IMR-90 (cell line): ENCODE measurements at regions not wholly inside any gene's neighbourhood (a gene's known extent, or its start where the extent isn't known, plus 50 kb on each side); places are given as distances from the start of the nearest gene placed in this dataset.
A peak's percentile ranks its signal among the peaks of the same experiment; 100 is the strongest.

ENCODE experiments used
- ATAC-seq: fragments of 200-7000 bp; cut with Tn5 transposase; 2 replicates; pipeline ENCODE4 v1.9.1; 2020; ENCODE audit warnings: low read depth, mild to moderate bottlenecking, moderate library complexity
- BruUV-seq: library from RNA; stranded (reverse); fragments of 400-500 nt; replicated peaks from 2 replicates; lab custom pipeline; 2021; lab: Mats Ljungman, UMichigan
- CTCF ChIA-PET: fragments of 300-600 bp; formaldehyde crosslinking; extraction: SDS; loops from one replicate; lab custom pipeline; 2021; ENCODE audit warnings: antibody characterized with exemption; lab: Yijun Ruan, JAX
- POLR2A ChIA-PET: fragments of 300-600 bp; sonication (Branson Sonifier 250); formaldehyde crosslinking; loops from one replicate; lab custom pipeline; 2022; ENCODE audit warnings: antibody characterized with exemption; ENCODE audit not compliant: unreplicated experiment; lab: Charles Lee
- DNase-seq: peaks from one replicate; pipeline ENCODE4 v3.0.0; 2013
- H2AFZ ChIP-seq: replicated peaks from 2 replicates; pipeline ENCODE3; 2013; ENCODE audit warnings: low read length, mild to moderate bottlenecking; ENCODE audit not compliant: poor library complexity
- H2AK5ac ChIP-seq: 2 replicates; pipeline ENCODE4 v1.6.1; 2013; ENCODE audit warnings: low read depth, low read length, inconsistent platforms
- H2AK9ac ChIP-seq: replicated peaks from 2 replicates; pipeline ENCODE3; 2013; ENCODE audit warnings: mild to moderate bottlenecking, low read depth, low read length, moderate library complexity; ENCODE audit not compliant: poor library complexity
- H2BK120ac ChIP-seq: 2 replicates; pipeline ENCODE4 v1.6.1; 2013; ENCODE audit warnings: low read depth, low read length, inconsistent platforms
- H2BK15ac ChIP-seq: 3 replicates; pipeline ENCODE4 v1.6.1; 2013; ENCODE audit warnings: low read depth, low read length, inconsistent platforms
- H2BK20ac ChIP-seq: 2 replicates; pipeline ENCODE4 v1.6.1; 2013; ENCODE audit warnings: low read depth, mild to moderate bottlenecking, inconsistent platforms, low read length, moderate library complexity
- H2BK5ac ChIP-seq: 2 replicates; pipeline ENCODE4 v1.6.1; 2013; ENCODE audit warnings: mild to moderate bottlenecking, low read depth, low read length, inconsistent platforms; ENCODE audit not compliant: poor library complexity, severe bottlenecking
- H3K14ac ChIP-seq: replicated peaks from 2 replicates; pipeline ENCODE4 v1.6.1; 2013; ENCODE audit warnings: low read depth, low read length, inconsistent platforms
- H3K18ac ChIP-seq: 2 replicates; pipeline ENCODE4 v1.6.1; 2013; ENCODE audit warnings: low read depth, low read length, control low read depth
- H3K23ac ChIP-seq: 2 replicates; pipeline ENCODE4 v1.6.1; 2013; ENCODE audit warnings: low read depth, low read length, inconsistent platforms
- H3K27ac ChIP-seq: 2 replicates; pipeline ENCODE4 v1.5.1; 2013; ENCODE audit warnings: mild to moderate bottlenecking, control low read depth, low read length; ENCODE audit not compliant: insufficient read depth
- H3K27me3 ChIP-seq: 2 replicates; pipeline ENCODE4 v1.6.1; 2013; ENCODE audit warnings: low read length; ENCODE audit not compliant: control insufficient read depth, insufficient read depth
- H3K36me3 ChIP-seq: 2 replicates; pipeline ENCODE4 v1.6.1; 2013; ENCODE audit warnings: low read length, mixed read lengths; ENCODE audit not compliant: control insufficient read depth, insufficient read depth
- H3K4ac ChIP-seq: 2 replicates; pipeline ENCODE4 v1.6.1; 2013; ENCODE audit warnings: low read depth, low read length, inconsistent platforms
- H3K4me1 ChIP-seq: 2 replicates; pipeline ENCODE4 v1.6.1; 2013; ENCODE audit warnings: low read length, mixed read lengths; ENCODE audit not compliant: control insufficient read depth, insufficient read depth
- H3K4me2 ChIP-seq: 2 replicates; pipeline ENCODE4 v1.6.1; 2013; ENCODE audit warnings: low read depth, mild to moderate bottlenecking, control low read depth, low read length, moderate library complexity
- H3K4me3 ChIP-seq: 2 replicates; pipeline ENCODE4 v1.5.1; 2013; ENCODE audit warnings: low read depth, mild to moderate bottlenecking, control low read depth, low read length, moderate library complexity; ENCODE audit not compliant: insufficient read depth
- H3K56ac ChIP-seq: 2 replicates; pipeline ENCODE4 v1.6.1; 2013; ENCODE audit warnings: low read length, inconsistent platforms; ENCODE audit not compliant: insufficient read depth; ENCODE audit errors: extremely low read depth
- H3K79me1 ChIP-seq, 2 experiments: 2 replicates each; pipeline ENCODE4 v1.6.1; 2013; ENCODE audit warnings: low read length in 2 of 2, inconsistent platforms in 1 of 2, low read depth in 1 of 2
- H3K9ac ChIP-seq: 2 replicates; pipeline ENCODE4 v1.6.1; 2013; ENCODE audit warnings: low read depth, low read length, control low read depth
- H3K9me1 ChIP-seq: 2 replicates; pipeline ENCODE4 v1.6.1; 2013; ENCODE audit warnings: low read length, inconsistent platforms; ENCODE audit not compliant: insufficient read depth
- H3K9me3 ChIP-seq: 2 replicates; pipeline ENCODE4 v1.6.1; 2013; ENCODE audit warnings: low read length; ENCODE audit not compliant: control insufficient read depth, insufficient read depth
- H4K20me1 ChIP-seq: 2 replicates; pipeline ENCODE4 v1.6.1; 2013; ENCODE audit warnings: low read length, inconsistent platforms; ENCODE audit not compliant: insufficient read depth
- H4K5ac ChIP-seq: 2 replicates; pipeline ENCODE4 v1.6.1; 2013; ENCODE audit warnings: mild to moderate bottlenecking, low read depth, low read length, control low read depth
- H4K8ac ChIP-seq, 2 experiments: 2 replicates each; pipeline ENCODE4 v1.6.1; 2013; ENCODE audit warnings: low read depth in 2 of 2, low read length in 2 of 2, control low read depth in 1 of 2, inconsistent platforms in 1 of 2
- H4K91ac ChIP-seq: 2 replicates; pipeline ENCODE4 v1.6.1; 2013; ENCODE audit warnings: low read depth, low read length, inconsistent platforms; ENCODE audit not compliant: insufficient read depth
- BHLHE40 ChIP-seq: fragments of 150-350 bp; IDR thresholded peaks from 2 replicates; pipeline ENCODE4 v1.6.1; 2016; ENCODE audit warnings: mild to moderate bottlenecking, low read depth, low read length
- CEBPB ChIP-seq: IDR thresholded peaks from 2 replicates; pipeline ENCODE4 v1.6.1; 2012; ENCODE audit warnings: low read depth, low read length, improper control_type of control experiment
- CHD1 ChIP-seq: IDR thresholded peaks from 2 replicates; pipeline ENCODE4 v1.6.1; 2012; ENCODE audit warnings: low read depth, low read length, improper control_type of control experiment
- FOS ChIP-seq: fragments of 150-350 bp; IDR thresholded peaks from 2 replicates; pipeline ENCODE4 v1.6.1; 2016; ENCODE audit warnings: low read depth, low read length
- MAFK ChIP-seq: IDR thresholded peaks from 2 replicates; pipeline ENCODE4 v1.6.1; 2012; ENCODE audit warnings: low read depth, low read length, improper control_type of control experiment
- MAZ ChIP-seq: IDR thresholded peaks from 2 replicates; pipeline ENCODE4 v1.6.1; 2012; ENCODE audit warnings: low read depth, mild to moderate bottlenecking, low read length, improper control_type of control experiment, moderate library complexity, borderline replicate concordance
- MXI1 ChIP-seq: IDR thresholded peaks from 2 replicates; pipeline ENCODE4 v1.6.1; 2012; ENCODE audit warnings: low read depth, mild to moderate bottlenecking, low read length, moderate library complexity, borderline replicate concordance
- NFE2L2 ChIP-seq: fragments of 150-350 bp; IDR thresholded peaks from 2 replicates; pipeline ENCODE4 v1.6.1; 2016; ENCODE audit warnings: low read depth, mild to moderate bottlenecking, low read length
- POLR2A ChIP-seq: IDR thresholded peaks from 2 replicates; pipeline ENCODE4 v1.6.1; 2012; ENCODE audit warnings: mild to moderate bottlenecking, low read depth, low read length
- RAD21 ChIP-seq: IDR thresholded peaks from 2 replicates; pipeline ENCODE4 v1.6.1; 2012; ENCODE audit warnings: low read length, improper control_type of control experiment
- RCOR1 ChIP-seq: IDR thresholded peaks from 2 replicates; pipeline ENCODE4 v1.6.1; 2012; ENCODE audit warnings: mild to moderate bottlenecking, low read length, improper control_type of control experiment; ENCODE audit not compliant: insufficient replicate concordance
- RFX5 ChIP-seq: IDR thresholded peaks from 2 replicates; pipeline ENCODE4 v1.8.0; 2012; ENCODE audit warnings: low read depth, mild to moderate bottlenecking, low read length, moderate library complexity
- SMC3 ChIP-seq: fragments of 150-350 bp; IDR thresholded peaks from 2 replicates; pipeline ENCODE4 v1.6.1; 2016; ENCODE audit warnings: low read depth, mild to moderate bottlenecking, antibody characterized with exemption, low read length, moderate library complexity
- USF2 ChIP-seq: fragments of 150-350 bp; IDR thresholded peaks from 2 replicates; pipeline ENCODE4 v1.6.1; 2017; ENCODE audit warnings: mild to moderate bottlenecking, antibody characterized with exemption, low read length, low read depth
- WGBS, 2 experiments: methylation state at CpG; one replicate each; pipeline versions ENCODE4 v1.1.5 to v1.1.7; 2013; ENCODE audit warnings: missing lambda C conversion rate in 2 of 2; ENCODE audit not compliant: insufficient read length in 1 of 2; ENCODE audit errors: extremely low coverage in 2 of 2; 5-methylcytosine and 5-hydroxymethylcytosine counted together
- dilution Hi-C: fragments of 300-500 bp; cut with HindIII; formaldehyde crosslinking; loops from one replicate; pipeline ENCODE4 v1.14.3; 2018; ENCODE audit warnings: low sequenced_read_pairs; ENCODE audit not compliant: unreplicated experiment
- in situ Hi-C: fragments of 300-500 bp; cut with MboI; formaldehyde crosslinking; loops from 3 replicates; pipeline ENCODE4 v1.14.3; 2019; ENCODE audit warnings: low sequenced_read_pairs, inconsistent platforms, mixed read lengths
- intact Hi-C: fragments of 100-400 bp; cut with micrococcal nuclease; formaldehyde crosslinking; loops from 2 replicates; pipeline ENCODE4 v1.10.0; 2022
- TF ChIP-seq, protein P1 (sequence below): fragments of 150-350 bp; IDR thresholded peaks from 2 replicates; pipeline ENCODE4 v1.6.1; 2016; ENCODE audit warnings: low read depth, mild to moderate bottlenecking, low read length, moderate library complexity, borderline replicate concordance
- TF ChIP-seq, protein P2 (sequence below): conservative IDR thresholded peaks from 2 replicates; pipeline ENCODE4 v1.5.1; 2012; ENCODE audit warnings: mild to moderate bottlenecking, low read depth, low read length, improper control_type of control experiment

DNA sequence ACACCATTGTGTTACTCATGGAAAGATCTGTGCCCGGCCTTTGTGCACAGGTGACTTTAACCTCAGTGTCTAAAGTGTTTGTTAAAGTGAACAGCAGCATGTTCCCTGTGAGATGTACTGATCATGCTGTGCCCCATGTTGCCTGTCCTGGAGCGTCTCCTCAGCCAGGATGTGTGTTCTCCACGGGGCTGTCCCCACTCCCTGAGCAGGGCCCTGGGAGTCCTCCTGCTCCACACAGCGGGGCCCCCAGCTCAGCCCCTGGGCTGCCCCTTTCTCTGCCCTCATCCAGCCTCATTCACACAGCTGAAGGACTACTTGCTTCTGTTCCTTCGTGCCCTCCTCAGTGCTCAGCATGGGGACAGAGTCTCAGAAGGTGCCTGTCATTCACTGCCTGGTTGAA lies 131.5 kb downstream of the SLC38A6 start:
- H3K23ac ChIP-seq = no peak overlapping the region
- H3K4me1 ChIP-seq = peaks cover 12% of the 10 kb centered on the region
- TF ChIP-seq MAZ (no peak), USF2 (no peak), MAFK (no peak), NFE2L2 (no peak), MXI1 (no peak), RCOR1 (no peak), RAD21 (no peak), BHLHE40 (no peak), CEBPB (no peak), FOS (no peak), RFX5 (no peak), POLR2A (no peak), SMC3 (no peak), CHD1 (no peak)
- TF ChIP-seq, protein P1, sequence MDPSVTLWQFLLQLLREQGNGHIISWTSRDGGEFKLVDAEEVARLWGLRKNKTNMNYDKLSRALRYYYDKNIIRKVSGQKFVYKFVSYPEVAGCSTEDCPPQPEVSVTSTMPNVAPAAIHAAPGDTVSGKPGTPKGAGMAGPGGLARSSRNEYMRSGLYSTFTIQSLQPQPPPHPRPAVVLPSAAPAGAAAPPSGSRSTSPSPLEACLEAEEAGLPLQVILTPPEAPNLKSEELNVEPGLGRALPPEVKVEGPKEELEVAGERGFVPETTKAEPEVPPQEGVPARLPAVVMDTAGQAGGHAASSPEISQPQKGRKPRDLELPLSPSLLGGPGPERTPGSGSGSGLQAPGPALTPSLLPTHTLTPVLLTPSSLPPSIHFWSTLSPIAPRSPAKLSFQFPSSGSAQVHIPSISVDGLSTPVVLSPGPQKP = no peak
- TF ChIP-seq, protein P2, sequence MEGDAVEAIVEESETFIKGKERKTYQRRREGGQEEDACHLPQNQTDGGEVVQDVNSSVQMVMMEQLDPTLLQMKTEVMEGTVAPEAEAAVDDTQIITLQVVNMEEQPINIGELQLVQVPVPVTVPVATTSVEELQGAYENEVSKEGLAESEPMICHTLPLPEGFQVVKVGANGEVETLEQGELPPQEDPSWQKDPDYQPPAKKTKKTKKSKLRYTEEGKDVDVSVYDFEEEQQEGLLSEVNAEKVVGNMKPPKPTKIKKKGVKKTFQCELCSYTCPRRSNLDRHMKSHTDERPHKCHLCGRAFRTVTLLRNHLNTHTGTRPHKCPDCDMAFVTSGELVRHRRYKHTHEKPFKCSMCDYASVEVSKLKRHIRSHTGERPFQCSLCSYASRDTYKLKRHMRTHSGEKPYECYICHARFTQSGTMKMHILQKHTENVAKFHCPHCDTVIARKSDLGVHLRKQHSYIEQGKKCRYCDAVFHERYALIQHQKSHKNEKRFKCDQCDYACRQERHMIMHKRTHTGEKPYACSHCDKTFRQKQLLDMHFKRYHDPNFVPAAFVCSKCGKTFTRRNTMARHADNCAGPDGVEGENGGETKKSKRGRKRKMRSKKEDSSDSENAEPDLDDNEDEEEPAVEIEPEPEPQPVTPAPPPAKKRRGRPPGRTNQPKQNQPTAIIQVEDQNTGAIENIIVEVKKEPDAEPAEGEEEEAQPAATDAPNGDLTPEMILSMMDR = no peak
- no peak overlapping the region for H3K56ac ChIP-seq
- 100% methylated on average over 1 of the region's 5 CpGs; no CpG with 5 or more reads in 1 of the 2 experiments for WGBS, 2 experiments
- peak overlapping the region; percentile 0 for H2AFZ ChIP-seq
- H3K4me3 ChIP-seq = no peak overlapping the region
- H2AK9ac ChIP-seq = no peak overlapping the region
- peak overlapping the region; percentile 50; the same call in 1 of the 2 replicates for H3K4ac ChIP-seq
- no peak overlapping the region for H2BK20ac ChIP-seq
- H3K27me3 ChIP-seq = no peaks in the 10 kb centered on the region
- BruUV-seq = no TSS peak
- H3K9me3 ChIP-seq = peaks cover 9% of the 10 kb centered on the region
- ChIA-PET POLR2A (interaction anchor here (0.5 kb wide), 1 partner anchor 841 kb away, joined by 7 read pairs; no protein-coding TSS in a partner anchor), CTCF (no interaction called here)
- H2BK15ac ChIP-seq = no peak overlapping the region
- no peaks in the 10 kb centered on the region for H4K20me1 ChIP-seq
- no peak overlapping the region for H3K9ac ChIP-seq
- H3K36me3 ChIP-seq = peaks cover 1% of the 10 kb centered on the region; the same call in 1 of the 2 replicates
- intact Hi-C loops = no loop called here
- no peak overlapping the region for H3K4me2 ChIP-seq
- no peak overlapping the region for H3K14ac ChIP-seq
- in situ Hi-C loops = no loop called here
- no peak overlapping the region for H4K91ac ChIP-seq
- H2BK5ac ChIP-seq = no peak overlapping the region
- peaks cover 0 to 4% of the 10 kb centered on the region in 2 experiments; a peak in 1 of 4 replicates for H3K79me1 ChIP-seq
- no peak overlapping the region for H3K18ac ChIP-seq
- peaks cover 30% of the 10 kb centered on the region for H3K9me1 ChIP-seq
- H3K27ac ChIP-seq = no peak overlapping the region
- dilution Hi-C loops = no loop called here
- H2BK120ac ChIP-seq = peak overlapping the region; percentile 6; the same call in 1 of the 2 replicates
- H4K5ac ChIP-seq = no peak overlapping the region
- no peak overlapping the region for H2AK5ac ChIP-seq
- ATAC-seq (no peak), DNase-seq (no peak)
- no peak overlapping the region for H4K8ac ChIP-seq
